ENCODE measurements at regions not wholly inside any gene's neighbourhood (a gene's known extent, or its start where the extent isn't known, plus 50 kb on each side); places are given as distances from the start of the nearest gene placed in this dataset.

GRCh38 chr2:180732337-180732736 lies 248.1 kb upstream of the UBE2E3 start:
- H3K9me2 ChIP-seq (ENCODE audit: insufficient read depth, low read length): no peaks in the 10 kb centered on the region
- TF ChIP-seq REST (IDR thresholded peaks at IDR 0.05; ENCODE audit: borderline replicate concordance) (no peak), CTCF (IDR thresholded peaks at IDR 0.05; ENCODE audit: poor library complexity, severe bottlenecking) (no peak), EP300 (conservative IDR thresholded peaks at IDR 0.05; ENCODE audit: poor library complexity, severe bottlenecking) (no peak), EZH2 (IDR thresholded peaks at IDR 0.05; ENCODE audit: borderline replicate concordance, insufficient read depth, low read length, poor library complexity, severe bottlenecking) (no peak), MXI1 (conservative IDR thresholded peaks at IDR 0.05; ENCODE audit: poor library complexity, severe bottlenecking) (no peak), TAF1 (IDR thresholded peaks at IDR 0.05; ENCODE audit: low read depth) (no peak), RAD21 (conservative IDR thresholded peaks at IDR 0.05) (no peak), SMC3 (conservative IDR thresholded peaks at IDR 0.05; ENCODE audit: poor library complexity) (no peak), POLR2AphosphoS5 (IDR thresholded peaks at IDR 0.05) (no peak)

GRCh38 chr2:180730976-180731375 lies 249.4 kb upstream of the UBE2E3 start:
- no peak overlapping the region for H3K4me3 ChIP-seq (ENCODE audit: low read length)
- H3K4me2 ChIP-seq (ENCODE audit: low read length): no peak overlapping the region
- no peaks in the 10 kb centered on the region for H3F3A ChIP-seq (ENCODE audit: insufficient read depth, low read length, poor library complexity, severe bottlenecking)
- H3K9me3 ChIP-seq (ENCODE audit: low read length): no peaks in the 10 kb centered on the region
- H3K27me3 ChIP-seq (ENCODE audit: insufficient read depth, low read depth, low read length): no peaks in the 10 kb centered on the region
- no peaks in the 10 kb centered on the region for H3K36me3 ChIP-seq (ENCODE audit: insufficient read depth, low read length)
- TF ChIP-seq TAF1 (IDR thresholded peaks at IDR 0.05; ENCODE audit: low read depth) (no peak), POLR2AphosphoS5 (IDR thresholded peaks at IDR 0.05) (no peak), RAD21 (conservative IDR thresholded peaks at IDR 0.05) (no peak), EP300 (conservative IDR thresholded peaks at IDR 0.05; ENCODE audit: poor library complexity, severe bottlenecking) (no peak), CTCF (IDR thresholded peaks at IDR 0.05; ENCODE audit: poor library complexity, severe bottlenecking) (no peak), EZH2 (IDR thresholded peaks at IDR 0.05; ENCODE audit: borderline replicate concordance, insufficient read depth, low read length, poor library complexity, severe bottlenecking) (no peak), SMC3 (conservative IDR thresholded peaks at IDR 0.05; ENCODE audit: poor library complexity) (no peak), MXI1 (conservative IDR thresholded peaks at IDR 0.05; ENCODE audit: poor library complexity, severe bottlenecking) (no peak)
- H3K9ac ChIP-seq (ENCODE audit: low read length): no peak overlapping the region
- no peaks in the 10 kb centered on the region for H4K20me1 ChIP-seq (ENCODE audit: insufficient read depth)
- no peaks in the 10 kb centered on the region for H3K79me2 ChIP-seq (replicated peaks; ENCODE audit: insufficient read depth, low read length)
- no peak overlapping the region for H2AFZ ChIP-seq (ENCODE audit: low read depth, low read length)
- H3K9me2 ChIP-seq (ENCODE audit: insufficient read depth, low read length): no peaks in the 10 kb centered on the region
- no peak overlapping the region for H3K27ac ChIP-seq (ENCODE audit: low read length)

More at GRCh38 chr2:180732337-180732736, 248.1 kb upstream of the UBE2E3 start:
- Histone ChIP-seq H3K27me3 (ENCODE audit: insufficient read depth, low read depth, low read length) (no peaks in the 10 kb centered on the region), H4K20me1 (ENCODE audit: insufficient read depth) (no peaks in the 10 kb centered on the region), H3K9me3 (ENCODE audit: low read length) (no peaks in the 10 kb centered on the region), H3K9ac (ENCODE audit: low read length) (no peak overlapping the region), H3F3A (ENCODE audit: insufficient read depth, low read length, poor library complexity, severe bottlenecking) (no peaks in the 10 kb centered on the region), H2AFZ (ENCODE audit: low read depth, low read length) (no peak overlapping the region), H3K4me2 (ENCODE audit: low read length) (no peak overlapping the region), H3K79me2 (replicated peaks; ENCODE audit: insufficient read depth, low read length) (no peaks in the 10 kb centered on the region), H3K36me3 (ENCODE audit: insufficient read depth, low read length) (no peaks in the 10 kb centered on the region), H3K4me3 (ENCODE audit: low read length) (no peak overlapping the region), H3K27ac (ENCODE audit: low read length) (no peak overlapping the region)

Measured in neural cell (in vitro differentiated cells).